22Rv1 (cell line): ENCODE measurements at regions not wholly inside any gene's neighbourhood (a gene's known extent, or its start where the extent isn't known, plus 50 kb on each side); places are given as distances from the start of the nearest gene placed in this dataset.

Experiments used
- H3K27ac ChIP-seq: fragments of 450-650 bp; 2 replicates; pipeline ENCODE4 v1.5.1; 2017
- CTCF ChIP-seq: fragments of 450-650 bp; IDR thresholded peaks from 2 replicates; pipeline ENCODE4 v1.5.1; 2017; ENCODE audit warnings: mild to moderate bottlenecking
- ZFX ChIP-seq: fragments of 450-650 bp; IDR thresholded peaks from 2 replicates; pipeline ENCODE4 v1.6.1; 2017; ENCODE audit warnings: antibody characterized with exemption, borderline replicate concordance

DNA sequence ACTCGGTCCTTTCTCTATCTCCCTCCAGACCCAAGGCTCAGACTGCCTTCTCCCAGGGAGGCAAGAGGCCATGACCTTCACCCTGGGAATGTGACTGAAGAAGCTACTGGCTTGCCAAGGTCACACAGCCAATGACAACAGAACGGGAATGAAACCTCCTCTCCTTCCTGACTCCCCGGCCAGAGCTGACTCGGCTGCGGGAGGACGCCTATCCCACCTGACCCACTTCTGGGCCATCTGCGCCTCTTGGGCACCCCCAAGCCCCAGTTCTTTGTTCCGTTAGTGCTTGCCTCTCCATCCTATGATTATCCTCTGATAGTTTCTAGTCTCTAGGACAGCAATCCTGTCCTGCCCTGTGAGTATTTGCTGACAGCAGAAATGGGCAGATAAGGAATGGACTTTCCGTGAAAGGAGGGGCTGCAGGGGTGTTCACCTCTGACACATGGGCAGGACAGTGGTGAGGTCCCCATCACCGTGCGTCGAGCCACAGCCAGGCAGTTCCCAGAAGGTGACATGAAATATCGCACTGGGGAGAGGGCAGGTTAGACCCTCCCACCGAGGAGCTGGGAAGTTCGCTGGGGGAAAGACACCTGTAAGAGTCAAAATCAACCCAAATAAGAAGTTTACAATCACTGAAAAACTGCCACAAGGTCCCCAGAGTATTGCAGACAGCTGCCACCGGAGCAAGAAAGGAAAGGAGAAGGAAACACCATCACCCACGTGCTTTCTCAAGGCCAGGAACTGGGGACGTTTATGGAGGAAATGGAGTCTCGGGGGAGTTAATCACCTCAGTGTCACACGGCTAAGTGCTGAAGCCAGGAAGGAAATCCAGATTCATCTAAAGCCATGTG lies 63.0 kb downstream of the INSIG1 start:
- TF ChIP-seq ZFX (no peak), CTCF (no peak)
- H3K27ac ChIP-seq, result no peak overlapping the region

- H3K27ac ChIP-seq, result no peak overlapping the region
- TF ChIP-seq CTCF (no peak), ZFX (no peak)
Observed at GRCh38 chr7:155361346-155361680, 63.6 kb downstream of the INSIG1 start.

GRCh38 chr7:155361947-155362346 lies 64.3 kb downstream of the INSIG1 start:
- no peak overlapping the region for H3K27ac ChIP-seq
- TF ChIP-seq ZFX (no peak), CTCF (no peak)

DNA sequence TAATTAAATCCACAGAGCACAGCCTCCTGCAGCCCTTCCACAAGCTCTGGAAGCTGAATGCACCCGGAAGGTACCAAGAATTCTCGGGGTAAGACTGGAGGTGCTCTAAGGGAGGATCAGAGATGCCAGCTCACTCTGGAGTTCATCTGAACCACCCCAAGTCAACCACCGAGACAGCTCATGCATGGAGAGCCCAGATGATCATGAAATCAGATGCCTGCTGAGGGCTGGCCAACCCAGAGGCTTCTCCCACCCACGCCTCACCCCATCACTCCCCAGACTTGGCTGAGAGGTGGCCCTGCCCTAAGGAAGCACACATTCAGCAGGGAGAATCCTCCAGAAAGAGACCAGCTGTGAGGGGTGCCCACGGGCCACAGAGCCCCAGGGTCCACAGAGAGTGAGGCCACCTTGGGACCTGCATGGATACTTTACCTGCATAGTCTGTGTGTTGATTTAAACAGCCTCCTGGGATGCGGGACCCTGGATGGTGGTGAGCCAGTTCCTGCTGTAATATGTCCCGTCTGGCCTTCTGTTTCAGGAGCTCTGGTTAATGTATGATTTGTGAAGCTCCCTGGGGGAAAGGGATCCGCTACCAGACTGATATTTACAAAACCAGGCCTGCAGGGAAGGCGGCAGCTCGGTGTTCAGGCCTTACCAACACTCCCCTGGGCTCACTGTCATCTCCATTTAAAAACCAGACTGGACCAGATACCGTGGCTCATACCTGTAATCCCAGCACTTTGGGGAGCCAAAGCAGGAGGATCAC lies 64.9 kb downstream of the INSIG1 start:
- TF ChIP-seq CTCF, result no peak
- no peak for TF ChIP-seq ZFX
- no peak overlapping the region for H3K27ac ChIP-seq

DNA sequence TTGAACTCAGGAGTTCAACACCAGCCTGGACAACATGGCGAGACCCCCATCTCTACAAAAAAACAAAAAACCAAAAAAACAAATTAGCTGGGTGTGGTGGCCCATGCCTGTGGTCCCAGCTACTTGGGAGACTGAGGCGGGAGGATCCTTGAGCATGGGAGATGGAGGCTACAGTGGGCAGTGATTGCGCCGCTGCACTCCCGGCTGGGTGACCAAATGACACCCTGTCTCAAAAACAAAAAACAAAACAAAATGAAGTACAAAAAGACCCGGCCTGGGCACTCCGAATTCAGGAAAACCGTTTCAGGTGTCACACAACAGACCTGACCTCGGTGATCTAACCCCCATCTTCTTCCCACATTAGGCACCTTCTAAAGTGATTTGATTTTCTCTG lies 65.5 kb downstream of the INSIG1 start:
- no peak overlapping the region for H3K27ac ChIP-seq
- TF ChIP-seq ZFX (no peak), CTCF (no peak)

DNA sequence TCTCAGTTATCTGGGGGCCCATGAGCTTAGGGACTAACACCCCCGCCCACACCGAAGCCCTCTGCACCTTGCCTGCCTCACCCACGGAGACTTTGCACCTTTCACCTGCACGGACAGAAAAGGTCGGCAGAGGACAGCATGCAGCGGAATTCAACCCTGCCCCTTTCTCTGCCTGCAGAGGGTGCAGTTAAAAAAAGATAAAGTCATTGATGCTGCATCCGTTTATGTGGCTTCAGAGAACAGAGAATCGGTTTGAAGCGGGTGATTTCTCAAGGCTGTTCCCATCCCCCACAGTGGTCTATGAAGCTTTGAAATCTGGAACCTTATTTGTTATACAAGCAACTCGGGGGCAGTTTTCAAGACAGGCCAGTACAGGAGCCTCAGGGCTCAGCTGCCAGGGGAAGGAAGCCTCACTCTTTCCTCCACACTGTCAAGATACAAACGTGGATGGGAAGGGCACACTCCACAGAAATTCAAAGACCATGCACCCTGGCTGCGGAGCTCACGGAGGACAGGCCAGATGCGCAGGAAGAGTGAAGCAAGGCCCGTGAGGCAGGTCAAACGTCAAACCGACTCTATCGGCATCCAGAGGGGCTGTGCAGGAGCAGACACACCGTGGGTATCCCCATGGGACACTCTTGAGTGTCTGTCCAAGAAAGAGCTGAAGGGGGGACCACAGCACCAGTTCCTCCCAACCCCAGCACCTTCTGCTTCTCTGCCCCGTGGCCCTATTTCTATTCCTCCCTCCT lies 66.3 kb downstream of the INSIG1 start:
- TF ChIP-seq ZFX (no peak), CTCF (peak; percentile 19; the same call in 1 of the 2 replicates)
- H3K27ac ChIP-seq, result no peak overlapping the region
